Ectodermal cell (in vitro differentiated cells): ENCODE measurements at regions not wholly inside any gene's neighbourhood (a gene's known extent, or its start where the extent isn't known, plus 50 kb on each side); places are given as distances from the start of the nearest gene placed in this dataset.

Source experiments
- H3K27ac ChIP-seq: 2 replicates; pipeline ENCODE4 v1.7.0; 2013; ENCODE audit warnings: mild to moderate bottlenecking, low read depth, low read length; ENCODE audit not compliant: insufficient read depth, poor library complexity, severe bottlenecking
- H3K27me3 ChIP-seq: 2 replicates; pipeline ENCODE4 v1.7.0; 2013; ENCODE audit warnings: mild to moderate bottlenecking, low read length; ENCODE audit not compliant: insufficient read depth, control insufficient read depth, poor library complexity, severe bottlenecking
- H3K36me3 ChIP-seq: one replicate; pipeline ENCODE4 v1.7.0; 2013; ENCODE audit warnings: low read length; ENCODE audit not compliant: control insufficient read depth, insufficient read depth
- H3K4me1 ChIP-seq: one replicate; pipeline ENCODE4 v1.7.0; 2013; ENCODE audit warnings: low read length; ENCODE audit not compliant: control insufficient read depth, insufficient read depth
- H3K4me3 ChIP-seq: 2 replicates; pipeline ENCODE4 v1.7.0; 2013; ENCODE audit warnings: low read depth, low read length, control low read depth; ENCODE audit not compliant: insufficient read depth
- H3K9me3 ChIP-seq: 2 replicates; pipeline ENCODE4 v1.7.0; 2013; ENCODE audit warnings: mild to moderate bottlenecking, low read length, moderate library complexity; ENCODE audit not compliant: control insufficient read depth
- WGBS, 2 experiments: methylation state at CpG; one replicate each; pipeline ENCODE4 v1.1.7; 2013; ENCODE audit warnings: missing lambda C conversion rate in 2 of 2; 5-methylcytosine and 5-hydroxymethylcytosine counted together

DNA sequence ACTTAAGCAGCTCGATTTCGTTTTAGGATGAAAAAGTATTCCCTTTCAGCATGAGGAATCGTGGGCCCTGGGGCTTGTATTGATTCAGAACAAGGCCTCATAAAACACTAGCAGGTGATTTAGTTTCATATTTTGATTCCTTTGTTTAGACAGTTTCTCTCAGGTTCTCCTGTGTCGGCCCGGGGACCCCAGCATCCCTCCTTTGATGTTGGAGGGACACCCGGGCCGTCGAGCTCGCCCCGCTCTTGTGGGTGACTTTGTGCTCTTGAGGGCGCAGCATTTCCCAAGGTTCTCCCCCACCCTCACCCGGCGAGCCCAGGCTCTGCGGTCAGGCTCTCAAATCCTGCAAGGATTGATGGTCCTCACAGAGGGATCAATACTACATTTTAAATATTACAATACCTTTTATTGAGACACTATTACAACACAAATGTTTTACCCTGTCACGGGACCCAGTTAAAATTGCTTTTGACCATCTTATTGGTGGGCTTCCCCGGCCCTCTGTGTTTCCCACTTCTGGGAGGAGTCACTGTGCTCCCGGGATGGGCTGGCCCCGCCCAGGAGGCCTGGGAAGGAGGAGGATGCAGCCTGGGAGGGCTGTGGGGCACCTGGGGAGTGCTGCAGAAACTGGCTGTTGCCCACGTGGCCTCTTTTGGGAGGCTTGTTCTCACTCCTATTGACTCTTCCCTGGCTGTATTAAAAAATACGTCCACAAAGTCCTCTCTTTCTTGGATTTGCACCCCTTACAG is 222.6 kb downstream of the INSIG2 start:
- no peaks in the 10 kb centered on the region for H3K27me3 ChIP-seq
- H3K27ac ChIP-seq: peak overlapping the region; percentile 57
- H3K4me3 ChIP-seq: peak overlapping the region; percentile 48
- H3K4me1 ChIP-seq: peaks cover 14% of the 10 kb centered on the region
- H3K9me3 ChIP-seq: no peaks in the 10 kb centered on the region
- no peaks in the 10 kb centered on the region for H3K36me3 ChIP-seq
- 19 to 20% methylated on average over 20 of the region's 20 CpGs for WGBS, 2 experiments

- H3K27ac ChIP-seq: peak overlapping the region; percentile 57
- peaks cover 14% of the 10 kb centered on the region for H3K4me1 ChIP-seq
- peak overlapping the region; percentile 48 for H3K4me3 ChIP-seq
- no peaks in the 10 kb centered on the region for H3K9me3 ChIP-seq
- WGBS, 2 experiments: 3% methylated on average over 45 to 56 of the region's 56 CpGs
- no peaks in the 10 kb centered on the region for H3K27me3 ChIP-seq
- H3K36me3 ChIP-seq: no peaks in the 10 kb centered on the region
Measured at GRCh38 chr2:118309946-118310680, 221.8 kb downstream of the INSIG2 start.

GRCh38 chr2:118309257-118309945 is 221.1 kb downstream of the INSIG2 start:
- WGBS, 2 experiments: 69 to 72% methylated on average over 12 to 14 of the region's 16 CpGs

GRCh38 chr2:118307864-118308263 is 219.6 kb downstream of the INSIG2 start:
- Histone ChIP-seq H3K9me3 (no peaks in the 10 kb centered on the region), H3K27me3 (no peaks in the 10 kb centered on the region)
- whole genome bisulfite sequencing, 2 experiments: 46 to 50% methylated on average over 2 of the region's 2 CpGs

More at GRCh38 chr2:118309257-118309945, 221.1 kb downstream of the INSIG2 start:
- Histone ChIP-seq H3K9me3 (no peaks in the 10 kb centered on the region), H3K27ac (peak overlapping the region; percentile 16), H3K4me1 (peaks cover 14% of the 10 kb centered on the region), H3K36me3 (no peaks in the 10 kb centered on the region), H3K4me3 (peak overlapping the region; percentile 48), H3K27me3 (no peaks in the 10 kb centered on the region)

GRCh38 chr2:118301248-118301647 is 213.0 kb downstream of the INSIG2 start:
- Histone ChIP-seq H3K36me3 (no peaks in the 10 kb centered on the region), H3K27me3 (no peaks in the 10 kb centered on the region), H3K4me1 (no peaks in the 10 kb centered on the region), H3K4me3 (no peak overlapping the region), H3K27ac (no peak overlapping the region), H3K9me3 (no peaks in the 10 kb centered on the region)

More at GRCh38 chr2:118307864-118308263, 219.6 kb downstream of the INSIG2 start:
- no peak overlapping the region for H3K27ac ChIP-seq
- H3K4me1 ChIP-seq: peaks cover 8% of the 10 kb centered on the region
- H3K4me3 ChIP-seq: no peak overlapping the region
- no peaks in the 10 kb centered on the region for H3K36me3 ChIP-seq

DNA sequence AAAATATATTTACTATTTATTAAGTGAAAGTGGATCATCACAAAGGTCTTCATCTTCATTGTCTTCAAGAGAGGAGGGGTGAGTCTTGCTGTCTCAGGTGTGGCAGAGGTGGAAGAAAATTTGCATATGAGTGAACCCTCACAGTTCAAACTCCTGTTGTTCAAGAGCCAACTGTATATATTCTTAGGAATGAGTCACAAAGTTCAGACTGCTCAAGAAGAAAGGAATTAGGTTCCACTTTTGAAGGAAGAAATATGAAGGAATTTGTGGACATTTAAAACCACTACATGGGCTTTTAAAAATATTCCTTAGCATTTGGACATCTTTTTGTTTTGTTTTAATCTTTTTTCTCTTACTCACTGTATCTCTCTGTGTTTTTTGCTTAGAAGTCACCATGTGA is 212.6 kb downstream of the INSIG2 start:
- Histone ChIP-seq H3K4me3 (no peak overlapping the region), H3K36me3 (no peaks in the 10 kb centered on the region), H3K4me1 (no peaks in the 10 kb centered on the region), H3K27ac (no peak overlapping the region), H3K9me3 (no peaks in the 10 kb centered on the region), H3K27me3 (no peaks in the 10 kb centered on the region)

GRCh38 chr2:118296663-118297062 is 208.4 kb downstream of the INSIG2 start:
- WGBS, 2 experiments: 90 to 95% methylated on average over 4 of the region's 4 CpGs
- Histone ChIP-seq H3K36me3 (no peaks in the 10 kb centered on the region), H3K27ac (no peak overlapping the region), H3K4me1 (no peaks in the 10 kb centered on the region), H3K9me3 (no peaks in the 10 kb centered on the region), H3K4me3 (no peak overlapping the region), H3K27me3 (no peaks in the 10 kb centered on the region)

DNA sequence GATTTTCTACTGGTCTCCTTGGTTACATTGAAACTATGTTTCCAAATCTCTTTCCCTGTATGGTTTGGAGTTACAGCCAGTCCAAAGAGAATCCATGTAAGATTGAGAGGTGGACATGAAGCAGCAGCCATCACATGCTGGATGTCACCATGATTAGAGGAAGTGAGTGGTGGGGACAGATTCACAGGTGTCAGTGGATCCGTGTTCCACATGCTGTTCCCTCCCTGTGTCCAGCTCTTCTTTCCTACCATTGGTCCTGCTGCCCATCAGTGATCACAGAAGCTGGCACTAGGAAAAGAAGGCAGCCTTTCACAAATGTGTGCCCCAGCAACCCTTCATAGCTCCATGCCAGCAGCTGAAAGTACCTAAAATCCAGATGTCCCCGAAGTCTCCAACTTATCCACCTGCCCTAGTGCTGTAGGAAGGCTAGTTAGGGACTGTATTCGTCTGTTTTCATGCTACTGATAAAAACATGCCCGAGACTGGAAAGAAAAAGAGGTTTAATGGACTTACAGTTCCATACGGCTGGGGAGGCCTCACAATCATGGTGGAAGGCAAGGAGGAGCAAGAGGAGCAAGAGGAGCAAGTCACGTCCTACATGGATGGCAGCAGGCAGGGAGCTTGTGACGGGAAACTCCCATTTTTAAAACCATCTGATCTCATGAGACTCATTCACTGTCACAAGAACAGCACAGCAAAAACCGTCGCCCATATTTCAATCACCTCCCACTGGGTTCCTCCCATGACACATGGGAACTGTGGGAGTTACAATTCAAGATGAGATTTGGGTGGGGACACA is 207.5 kb downstream of the INSIG2 start:
- Histone ChIP-seq H3K4me1 (no peaks in the 10 kb centered on the region), H3K27ac (no peak overlapping the region), H3K9me3 (no peaks in the 10 kb centered on the region), H3K4me3 (no peak overlapping the region), H3K27me3 (no peaks in the 10 kb centered on the region), H3K36me3 (no peaks in the 10 kb centered on the region)
- WGBS, 2 experiments: 90 to 95% methylated on average over 9 of the region's 9 CpGs

DNA sequence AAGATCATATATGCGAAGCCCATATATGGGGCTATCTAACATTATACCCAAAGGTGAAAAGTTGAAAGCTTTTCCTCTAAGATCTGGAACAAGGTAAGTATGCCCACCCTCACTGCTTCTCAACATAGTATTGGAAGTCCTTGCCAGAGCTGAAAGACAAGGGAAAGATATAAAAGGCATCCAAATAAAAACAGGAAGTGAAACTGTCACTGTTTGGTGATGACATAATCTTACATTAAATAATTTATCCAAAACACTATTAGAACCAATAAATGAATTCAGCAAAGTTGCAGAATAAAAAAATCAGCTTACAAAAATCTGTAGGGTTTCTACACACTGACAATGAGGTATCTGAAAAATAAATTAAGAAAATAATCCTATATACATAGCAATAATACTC is 205.8 kb downstream of the INSIG2 start:
- Histone ChIP-seq H3K27ac (no peak overlapping the region), H3K9me3 (no peaks in the 10 kb centered on the region), H3K4me3 (no peak overlapping the region), H3K36me3 (no peaks in the 10 kb centered on the region), H3K4me1 (no peaks in the 10 kb centered on the region), H3K27me3 (no peaks in the 10 kb centered on the region)
- 100% methylated on average over 1 of the region's 1 CpG; no CpG with 5 or more reads in 1 of the 2 experiments for WGBS, 2 experiments
